ENCODE measurements at regions not wholly inside any gene's neighbourhood (a gene's known extent, or its start where the extent isn't known, plus 50 kb on each side); places are given as distances from the start of the nearest gene placed in this dataset.

DNA sequence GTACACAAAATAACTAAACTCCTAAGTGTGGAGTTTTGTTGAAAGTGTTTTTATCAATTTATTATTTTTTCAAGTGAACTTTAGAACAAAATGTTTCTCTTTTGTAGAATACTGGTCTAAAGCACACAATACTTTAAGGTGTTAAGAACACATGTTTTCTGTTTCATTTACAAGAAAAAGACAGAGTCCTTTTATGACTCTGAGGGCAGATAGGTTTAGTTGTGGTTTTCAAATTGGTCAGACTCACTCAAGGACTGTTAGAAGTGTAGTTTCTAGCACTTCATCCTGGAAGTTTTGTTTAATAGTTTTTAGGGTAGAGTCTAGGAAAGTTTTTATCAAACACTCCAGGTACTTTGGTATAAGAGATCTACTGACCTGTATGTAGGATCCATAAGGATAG lies 376.5 kb downstream of the LRRIQ3 start:
- H3K27me3 ChIP-seq (replicated peaks; ENCODE audit: control insufficient read depth, insufficient read depth, low read length), result no peaks in the 10 kb centered on the region
- no peak overlapping the region for H3K4me3 ChIP-seq (replicated peaks; ENCODE audit: low read depth, low read length)
- no peaks in the 10 kb centered on the region for H3K36me3 ChIP-seq (ENCODE audit: control insufficient read depth, insufficient read depth, low read length)
- TF ChIP-seq, protein P1, sequence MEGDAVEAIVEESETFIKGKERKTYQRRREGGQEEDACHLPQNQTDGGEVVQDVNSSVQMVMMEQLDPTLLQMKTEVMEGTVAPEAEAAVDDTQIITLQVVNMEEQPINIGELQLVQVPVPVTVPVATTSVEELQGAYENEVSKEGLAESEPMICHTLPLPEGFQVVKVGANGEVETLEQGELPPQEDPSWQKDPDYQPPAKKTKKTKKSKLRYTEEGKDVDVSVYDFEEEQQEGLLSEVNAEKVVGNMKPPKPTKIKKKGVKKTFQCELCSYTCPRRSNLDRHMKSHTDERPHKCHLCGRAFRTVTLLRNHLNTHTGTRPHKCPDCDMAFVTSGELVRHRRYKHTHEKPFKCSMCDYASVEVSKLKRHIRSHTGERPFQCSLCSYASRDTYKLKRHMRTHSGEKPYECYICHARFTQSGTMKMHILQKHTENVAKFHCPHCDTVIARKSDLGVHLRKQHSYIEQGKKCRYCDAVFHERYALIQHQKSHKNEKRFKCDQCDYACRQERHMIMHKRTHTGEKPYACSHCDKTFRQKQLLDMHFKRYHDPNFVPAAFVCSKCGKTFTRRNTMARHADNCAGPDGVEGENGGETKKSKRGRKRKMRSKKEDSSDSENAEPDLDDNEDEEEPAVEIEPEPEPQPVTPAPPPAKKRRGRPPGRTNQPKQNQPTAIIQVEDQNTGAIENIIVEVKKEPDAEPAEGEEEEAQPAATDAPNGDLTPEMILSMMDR (IDR thresholded peaks at IDR 0.05; ENCODE audit: insufficient read depth, low read length, poor library complexity, severe bottlenecking), result no peak
- DNase-seq (ENCODE audit: extremely low read depth, insufficient read length), result no peak

DNA sequence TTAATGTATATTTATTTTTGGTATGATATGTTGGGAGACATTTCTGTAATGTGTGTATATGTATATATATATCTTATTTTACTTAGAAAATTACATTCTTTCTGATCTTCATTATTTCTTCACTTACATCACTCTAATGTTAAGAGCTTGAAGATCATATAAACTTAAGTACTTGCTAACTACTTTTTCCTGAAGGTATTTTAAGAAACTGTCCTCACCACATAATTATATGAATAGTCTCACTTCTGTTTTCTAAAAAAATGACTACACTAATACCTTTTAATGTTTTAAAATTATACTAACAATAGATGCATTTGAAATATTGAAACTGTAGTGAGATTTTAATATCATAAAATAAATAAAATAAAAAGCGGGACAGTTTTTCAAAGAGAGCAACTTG lies 377.1 kb downstream of the LRRIQ3 start:
- TF ChIP-seq, protein P1 (IDR thresholded peaks at IDR 0.05; ENCODE audit: insufficient read depth, low read length, poor library complexity, severe bottlenecking), result no peak
- no peaks in the 10 kb centered on the region for H3K36me3 ChIP-seq (ENCODE audit: control insufficient read depth, insufficient read depth, low read length)
- no peak overlapping the region for H3K4me3 ChIP-seq (replicated peaks; ENCODE audit: low read depth, low read length)
- DNase-seq (ENCODE audit: extremely low read depth, insufficient read length), result no peak
- no peaks in the 10 kb centered on the region for H3K27me3 ChIP-seq (replicated peaks; ENCODE audit: control insufficient read depth, insufficient read depth, low read length)

DNA sequence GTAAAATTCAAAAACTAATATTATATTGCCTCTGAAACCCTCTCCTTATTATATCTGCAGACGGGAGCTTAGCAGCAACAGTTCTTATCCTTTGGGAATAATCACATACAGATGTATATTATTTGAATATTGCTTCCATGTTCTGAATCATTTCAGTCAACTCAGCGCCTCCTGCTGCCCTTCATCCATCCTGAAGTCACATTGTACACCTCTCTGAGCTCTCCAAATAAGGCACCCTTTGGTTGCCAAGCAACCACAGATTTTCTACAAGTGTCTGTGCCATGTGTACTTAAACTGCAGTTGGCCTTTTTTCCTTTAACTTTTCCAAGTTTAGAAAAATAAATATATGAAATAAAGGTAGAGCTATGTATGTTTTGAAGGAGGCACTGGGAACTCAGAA lies 384.3 kb downstream of the LRRIQ3 start:
- Histone ChIP-seq H3K27me3 (replicated peaks; ENCODE audit: control insufficient read depth, insufficient read depth, low read length) (no peaks in the 10 kb centered on the region), H3K4me3 (replicated peaks; ENCODE audit: low read depth, low read length) (no peak overlapping the region), H3K36me3 (ENCODE audit: control insufficient read depth, insufficient read depth, low read length) (no peaks in the 10 kb centered on the region)
- TF ChIP-seq, protein P1 (IDR thresholded peaks at IDR 0.05; ENCODE audit: insufficient read depth, low read length, poor library complexity, severe bottlenecking), result no peak
- no peak for DNase-seq (ENCODE audit: extremely low read depth, insufficient read length)

DNA sequence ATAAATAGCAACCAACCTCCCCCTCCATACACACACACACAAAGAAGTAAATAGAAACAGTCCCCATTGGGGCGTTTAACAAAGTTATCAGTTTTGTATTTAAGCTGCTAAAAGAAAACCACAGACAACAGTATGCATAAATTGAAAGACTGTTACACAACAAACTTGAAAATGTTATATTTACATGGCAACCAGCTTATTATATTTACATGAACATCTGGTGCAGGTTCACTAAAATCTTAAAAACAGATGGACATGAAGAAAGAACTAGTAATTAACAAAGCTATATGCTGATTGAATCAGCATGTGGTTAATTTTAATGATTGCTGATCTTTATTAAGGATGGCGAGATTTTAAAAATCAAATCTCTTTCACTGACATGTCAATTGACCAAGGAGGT lies 384.7 kb downstream of the LRRIQ3 start:
- Histone ChIP-seq H3K27me3 (replicated peaks; ENCODE audit: control insufficient read depth, insufficient read depth, low read length) (no peaks in the 10 kb centered on the region), H3K4me3 (replicated peaks; ENCODE audit: low read depth, low read length) (no peak overlapping the region)
- DNase-seq (ENCODE audit: extremely low read depth, insufficient read length), result no peak

DNA sequence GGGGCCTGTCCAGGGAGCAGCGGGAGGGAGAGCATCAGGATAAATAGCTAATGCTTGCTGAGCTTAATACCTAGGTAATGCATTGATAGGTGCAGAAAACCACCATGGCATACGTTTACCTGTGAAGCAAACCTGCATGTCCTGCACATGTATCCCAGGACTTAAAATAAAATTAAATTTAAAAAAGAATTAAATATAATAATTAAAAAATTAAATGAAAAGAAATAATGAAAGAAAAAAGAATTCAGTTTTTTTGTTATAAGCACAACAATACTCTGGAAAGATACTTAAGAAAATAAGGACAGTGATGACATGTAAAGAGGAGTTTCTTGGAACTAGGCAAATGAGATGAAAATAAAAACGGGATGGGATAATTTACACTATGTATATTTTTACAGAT lies 386.2 kb downstream of the LRRIQ3 start:
- DNase-seq (ENCODE audit: extremely low read depth, insufficient read length), result no peak
- H3K36me3 ChIP-seq (ENCODE audit: control insufficient read depth, insufficient read depth, low read length), result no peaks in the 10 kb centered on the region
- H3K4me3 ChIP-seq (replicated peaks; ENCODE audit: low read depth, low read length), result no peak overlapping the region
- TF ChIP-seq, protein P1 (IDR thresholded peaks at IDR 0.05; ENCODE audit: insufficient read depth, low read length, poor library complexity, severe bottlenecking), result no peak
- H3K27me3 ChIP-seq (replicated peaks; ENCODE audit: control insufficient read depth, insufficient read depth, low read length), result no peaks in the 10 kb centered on the region

More for the DNA sequence above, 384.7 kb downstream of the LRRIQ3 start:
- no peaks in the 10 kb centered on the region for H3K36me3 ChIP-seq (ENCODE audit: control insufficient read depth, insufficient read depth, low read length)
- TF ChIP-seq, protein P1 (IDR thresholded peaks at IDR 0.05; ENCODE audit: insufficient read depth, low read length, poor library complexity, severe bottlenecking), result no peak

DNA sequence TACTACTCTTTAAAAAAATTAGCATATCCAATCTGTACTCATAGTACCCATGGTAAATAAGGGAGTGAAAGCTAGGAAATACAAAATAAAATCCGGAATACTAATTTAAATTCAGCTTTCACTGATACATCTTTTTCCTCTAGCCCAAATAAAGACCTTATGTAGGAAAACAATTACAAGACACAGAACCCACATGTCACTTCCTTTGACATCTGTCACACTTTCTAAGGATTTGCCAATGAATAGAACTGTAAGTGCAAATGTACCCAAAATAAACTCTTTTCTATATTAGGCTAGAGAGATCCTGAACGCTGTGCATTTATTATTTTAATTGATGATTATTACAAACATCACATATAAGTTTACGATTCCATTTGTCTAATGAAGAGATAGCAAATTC lies 393.0 kb downstream of the LRRIQ3 start:
- TF ChIP-seq, protein P1 (IDR thresholded peaks at IDR 0.05; ENCODE audit: insufficient read depth, low read length, poor library complexity, severe bottlenecking), result no peak
- Histone ChIP-seq H3K4me3 (replicated peaks; ENCODE audit: low read depth, low read length) (no peak overlapping the region), H3K27me3 (replicated peaks; ENCODE audit: control insufficient read depth, insufficient read depth, low read length) (no peaks in the 10 kb centered on the region), H3K36me3 (ENCODE audit: control insufficient read depth, insufficient read depth, low read length) (no peaks in the 10 kb centered on the region)
- DNase-seq (ENCODE audit: extremely low read depth, insufficient read length), result no peak
